Left lung (tissue), 4 donors: ENCODE measurements at regions not wholly inside any gene's neighbourhood (a gene's known extent, or its start where the extent isn't known, plus 50 kb on each side); places are given as distances from the start of the nearest gene placed in this dataset.

Source experiments
- ATAC-seq: fragments of 200-7000 bp; cut with Tn5 transposase; one replicate; pipeline ENCODE4 v1.9.1; 2020; ENCODE audit warnings: moderate library complexity
- DNase-seq, 4 donors: peaks; one replicate each; pipeline ENCODE4 v3.0.0-alpha.2; 2013 to 2020
- H3K27ac ChIP-seq, 2 donors: fragments of 200-600 bp; sonication (generic) in 1 of 2; one replicate each; pipeline versions ENCODE4 v1.5.0 to v1.8.0; 2020 to 2021
- H3K27me3 ChIP-seq, 2 donors: fragments of 200-600 bp; sonication (generic) in 1 of 2; one replicate each; pipeline versions ENCODE4 v1.5.0 to v1.8.0; 2020 to 2021
- H3K36me3 ChIP-seq, 2 donors: fragments of 200-600 bp; sonication (generic) in 1 of 2; one replicate each; pipeline versions ENCODE4 v1.5.0 to v1.8.0; 2020 to 2021
- H3K4me1 ChIP-seq, 2 donors: fragments of 200-600 bp; one replicate each; pipeline ENCODE4 v1.8.0; 2021
- H3K4me3 ChIP-seq, 2 donors: fragments of 200-600 bp; sonication (generic) in 1 of 2; one replicate each; pipeline versions ENCODE4 v1.5.0 to v1.8.0; 2020 to 2021; ENCODE audit warnings: mild to moderate bottlenecking in 1 of 2
- H3K9me3 ChIP-seq, 2 donors: fragments of 200-600 bp; sonication (generic) in 1 of 2; one replicate each; pipeline versions ENCODE4 v1.5.0 to v1.8.0; 2020 to 2021
- CTCF ChIP-seq, 2 donors: fragments of 200-600 bp; sonication (generic) in 1 of 2; IDR thresholded peaks; one replicate each; pipeline versions ENCODE4 v1.5.0 to v1.8.0; 2021; ENCODE audit warnings: antibody characterized with exemption in 2 of 2
- intact Hi-C, 2 donors: fragments of 100-400 bp; cut with DNase I; formaldehyde crosslinking; loops; one replicate each; pipeline versions ENCODE4 v1.11.2 to v1.14.2; 2022
- donor health status: DM: no; HTN: yes; CAD: no.
- donor health status: DM: no; HTN: no; CAD: no.

GRCh38 chr18:41071826-41072225 lies 883.2 kb upstream of the PIK3C3 start:
- DNase-seq, result no peak
- Histone ChIP-seq H3K36me3 (no peaks in the 10 kb centered on the region), H3K27ac (no peak overlapping the region), H3K4me1 (no peaks in the 10 kb centered on the region), H3K9me3 (no peaks in the 10 kb centered on the region), H3K27me3 (no peaks in the 10 kb centered on the region), H3K4me3 (no peak overlapping the region)
- ATAC-seq, result no peak
- intact Hi-C loops, result no loop called here
- TF ChIP-seq CTCF (IDR thresholded peaks at IDR 0.05), result no peak

GRCh38 chr18:41069167-41069566 lies 885.9 kb upstream of the PIK3C3 start:
- TF ChIP-seq CTCF (IDR thresholded peaks at IDR 0.05), result no peak
- Histone ChIP-seq H3K4me3 (no peak overlapping the region), H3K4me1 (no peaks in the 10 kb centered on the region), H3K9me3 (no peaks in the 10 kb centered on the region), H3K27ac (no peak overlapping the region), H3K36me3 (no peaks in the 10 kb centered on the region), H3K27me3 (no peaks in the 10 kb centered on the region)
- intact Hi-C loops, result no loop called here
- ATAC-seq (no peak), DNase-seq (no peak)

GRCh38 chr18:41064916-41065315 lies 890.1 kb upstream of the PIK3C3 start:
- no peaks in the 10 kb centered on the region for H3K4me1 ChIP-seq
- no peak for TF ChIP-seq CTCF (IDR thresholded peaks at IDR 0.05)
- no peak overlapping the region for H3K27ac ChIP-seq
- DNase-seq, result no peak
- ATAC-seq, result no peak
- no peaks in the 10 kb centered on the region for H3K27me3 ChIP-seq
- H3K4me3 ChIP-seq, result no peak overlapping the region
- H3K9me3 ChIP-seq, result no peaks in the 10 kb centered on the region
- no peaks in the 10 kb centered on the region for H3K36me3 ChIP-seq
- intact Hi-C loops, result no loop called here

- no peaks in the 10 kb centered on the region for H3K36me3 ChIP-seq
- intact Hi-C loops, result no loop called here
Observed at GRCh38 chr18:41060967-41061366, 894.1 kb upstream of the PIK3C3 start.

GRCh38 chr18:41059126-41059415 lies 896.0 kb upstream of the PIK3C3 start:
- no peak for ATAC-seq
- intact Hi-C loops, result no loop called here

More at GRCh38 chr18:41060967-41061366, 894.1 kb upstream of the PIK3C3 start:
- Histone ChIP-seq H3K4me1 (no peaks in the 10 kb centered on the region), H3K27me3 (no peaks in the 10 kb centered on the region), H3K9me3 (peaks cover 0 to 1% of the 10 kb centered on the region in 2 donors), H3K27ac (no peak overlapping the region), H3K4me3 (no peak overlapping the region)
- no peak for ATAC-seq
- DNase-seq, result no peak
- TF ChIP-seq CTCF (IDR thresholded peaks at IDR 0.05), result no peak

More at GRCh38 chr18:41059126-41059415, 896.0 kb upstream of the PIK3C3 start:
- Histone ChIP-seq H3K9me3 (peaks cover 0 to 1% of the 10 kb centered on the region in 2 donors), H3K27ac (no peak overlapping the region), H3K4me3 (no peak overlapping the region), H3K27me3 (no peaks in the 10 kb centered on the region), H3K4me1 (no peaks in the 10 kb centered on the region), H3K36me3 (no peaks in the 10 kb centered on the region)
- DNase-seq, result no peak
- no peak for TF ChIP-seq CTCF (IDR thresholded peaks at IDR 0.05)
